ENCODE measurements at regions not wholly inside any gene's neighbourhood (a gene's known extent, or its start where the extent isn't known, plus 50 kb on each side); places are given as distances from the start of the nearest gene placed in this dataset.

- H3K4me3 ChIP-seq (ENCODE audit: low read depth, low read length), result no peak overlapping the region
- DNase-seq (ENCODE audit: low read depth), result no peak
- no peak for TF ChIP-seq CTCF (IDR thresholded peaks at IDR 0.05; ENCODE audit: low read depth, low read length)
- TF ChIP-seq MYC (IDR thresholded peaks at IDR 0.05; ENCODE audit: low read depth, low read length), result no peak
- no peak for TF ChIP-seq MAX (IDR thresholded peaks at IDR 0.05; ENCODE audit: low read depth, low read length)
- no peak for TF ChIP-seq POLR2A (IDR thresholded peaks at IDR 0.05; ENCODE audit: extremely low read depth, insufficient read length)
These were observed 64.8 kb downstream of the PDCL3 start for GRCh38 chr2:100627330-100628300.

GRCh38 chr2:100628506-100628905 is 65.7 kb downstream of the PDCL3 start:
- no peak overlapping the region for H3K4me3 ChIP-seq (ENCODE audit: low read depth, low read length)
- DNase-seq (ENCODE audit: low read depth), result no peak
- TF ChIP-seq POLR2A (IDR thresholded peaks at IDR 0.05; ENCODE audit: extremely low read depth, insufficient read length), result no peak
- no peak for TF ChIP-seq MAX (IDR thresholded peaks at IDR 0.05; ENCODE audit: low read depth, low read length)
- no peak for TF ChIP-seq CTCF (IDR thresholded peaks at IDR 0.05; ENCODE audit: low read depth, low read length)
- no peak for TF ChIP-seq MYC (IDR thresholded peaks at IDR 0.05; ENCODE audit: low read depth, low read length)

- H3K4me3 ChIP-seq (ENCODE audit: low read depth, low read length), result no peak overlapping the region
- DNase-seq (ENCODE audit: low read depth), result no peak
- TF ChIP-seq CTCF (IDR thresholded peaks at IDR 0.05; ENCODE audit: low read depth, low read length) (no peak), POLR2A (IDR thresholded peaks at IDR 0.05; ENCODE audit: extremely low read depth, insufficient read length) (no peak), MAX (IDR thresholded peaks at IDR 0.05; ENCODE audit: low read depth, low read length) (no peak), MYC (IDR thresholded peaks at IDR 0.05; ENCODE audit: low read depth, low read length) (no peak)
These were observed 66.5 kb downstream of the PDCL3 start for GRCh38 chr2:100629309-100629708.

GRCh38 chr2:100630473-100630977 is 67.7 kb downstream of the PDCL3 start:
- no peak overlapping the region for H3K4me3 ChIP-seq (ENCODE audit: low read depth, low read length)
- TF ChIP-seq POLR2A (IDR thresholded peaks at IDR 0.05; ENCODE audit: extremely low read depth, insufficient read length) (no peak), CTCF (IDR thresholded peaks at IDR 0.05; ENCODE audit: low read depth, low read length) (no peak), MAX (IDR thresholded peaks at IDR 0.05; ENCODE audit: low read depth, low read length) (no peak), MYC (IDR thresholded peaks at IDR 0.05; ENCODE audit: low read depth, low read length) (no peak)
- DNase-seq (ENCODE audit: low read depth), result no peak

- TF ChIP-seq POLR2A (IDR thresholded peaks at IDR 0.05; ENCODE audit: extremely low read depth, insufficient read length) (no peak), MYC (IDR thresholded peaks at IDR 0.05; ENCODE audit: low read depth, low read length) (no peak), CTCF (IDR thresholded peaks at IDR 0.05; ENCODE audit: low read depth, low read length) (no peak), MAX (IDR thresholded peaks at IDR 0.05; ENCODE audit: low read depth, low read length) (no peak)
- H3K4me3 ChIP-seq (ENCODE audit: low read depth, low read length), result no peak overlapping the region
- DNase-seq (ENCODE audit: low read depth), result no peak
These were observed 69.2 kb downstream of the PDCL3 start for GRCh38 chr2:100632037-100632436.

All from NB4 (cell line).